ENCODE measurements at regions not wholly inside any gene's neighbourhood (a gene's known extent, or its start where the extent isn't known, plus 50 kb on each side); places are given as distances from the start of the nearest gene placed in this dataset.

- Histone ChIP-seq H3K79me1 (ENCODE audit: low read length) (no peaks in the 10 kb centered on the region), H2BK15ac (replicated peaks; ENCODE audit: low read depth) (no peak overlapping the region), H3K27ac (ENCODE audit: low read depth, low read length) (no peak overlapping the region), H2BK120ac (ENCODE audit: low read depth, low read length) (no peak overlapping the region), H3K4me2 (ENCODE audit: low read length) (no peak overlapping the region), H3K4me3 (ENCODE audit: low read length) (no peak overlapping the region), H3K4me1 (ENCODE audit: control insufficient read depth, low read depth, low read length) (peaks cover 2% of the 10 kb centered on the region), H3K56ac (ENCODE audit: low read length) (no peak overlapping the region), H3K23ac (ENCODE audit: low read length) (no peak overlapping the region), H3K79me2 (ENCODE audit: control insufficient read depth, insufficient read depth, low read length) (no peaks in the 10 kb centered on the region), H4K8ac (ENCODE audit: low read depth, low read length) (no peak overlapping the region), H3K18ac (ENCODE audit: low read length) (no peak overlapping the region), H2BK5ac (ENCODE audit: low read length) (no peak overlapping the region), H3K4ac (ENCODE audit: low read depth, low read length) (no peak overlapping the region), H3K9ac (ENCODE audit: low read length) (no peak overlapping the region), H3K36me3 (ENCODE audit: control insufficient read depth, insufficient read depth, low read length) (no peaks in the 10 kb centered on the region), H2AK5ac (ENCODE audit: low read length) (no peak overlapping the region), H3K27me3 (ENCODE audit: insufficient read depth, low read length, poor library complexity) (no peaks in the 10 kb centered on the region), H4K5ac (ENCODE audit: low read length) (no peak overlapping the region)
- WGBS (ENCODE audit: extremely low coverage, insufficient coverage, low lambda C conversion rate) = no CpG with 5 or more reads among the region's 8 CpGs
- DNase-seq = peak; percentile 59
Observed at GRCh38 chr17:73929860-73930430, 273.5 kb upstream of the RPL38 start.

GRCh38 chr17:73932216-73932749 lies 271.2 kb upstream of the RPL38 start:
- Histone ChIP-seq H3K27me3 (ENCODE audit: insufficient read depth, low read length, poor library complexity) (no peaks in the 10 kb centered on the region), H2BK5ac (ENCODE audit: low read length) (no peak overlapping the region), H3K4me1 (ENCODE audit: control insufficient read depth, low read depth, low read length) (peaks cover 2% of the 10 kb centered on the region), H3K27ac (ENCODE audit: low read depth, low read length) (no peak overlapping the region), H3K18ac (ENCODE audit: low read length) (no peak overlapping the region), H3K79me2 (ENCODE audit: control insufficient read depth, insufficient read depth, low read length) (no peaks in the 10 kb centered on the region), H3K79me1 (ENCODE audit: low read length) (no peaks in the 10 kb centered on the region), H3K4me2 (ENCODE audit: low read length) (no peak overlapping the region), H2BK120ac (ENCODE audit: low read depth, low read length) (no peak overlapping the region), H3K56ac (ENCODE audit: low read length) (no peak overlapping the region), H3K23ac (ENCODE audit: low read length) (no peak overlapping the region), H3K4ac (ENCODE audit: low read depth, low read length) (no peak overlapping the region), H2AK5ac (ENCODE audit: low read length) (no peak overlapping the region), H2BK15ac (replicated peaks; ENCODE audit: low read depth) (no peak overlapping the region), H3K9ac (ENCODE audit: low read length) (no peak overlapping the region), H3K36me3 (ENCODE audit: control insufficient read depth, insufficient read depth, low read length) (no peaks in the 10 kb centered on the region), H4K5ac (ENCODE audit: low read length) (no peak overlapping the region), H3K4me3 (ENCODE audit: low read length) (no peak overlapping the region), H4K8ac (ENCODE audit: low read depth, low read length) (no peak overlapping the region)
- no peak for DNase-seq
- no CpG with 5 or more reads among the region's 9 CpGs for WGBS (ENCODE audit: extremely low coverage, insufficient coverage, low lambda C conversion rate)

GRCh38 chr17:73933164-73933766 lies 270.2 kb upstream of the RPL38 start:
- H3K56ac ChIP-seq (ENCODE audit: low read length) = no peak overlapping the region
- DNase-seq = no peak
- no peaks in the 10 kb centered on the region for H3K36me3 ChIP-seq (ENCODE audit: control insufficient read depth, insufficient read depth, low read length)
- no peak overlapping the region for H2BK5ac ChIP-seq (ENCODE audit: low read length)
- no peaks in the 10 kb centered on the region for H3K27me3 ChIP-seq (ENCODE audit: insufficient read depth, low read length, poor library complexity)
- H3K4me2 ChIP-seq (ENCODE audit: low read length) = no peak overlapping the region
- no peak overlapping the region for H2BK120ac ChIP-seq (ENCODE audit: low read depth, low read length)
- H4K5ac ChIP-seq (ENCODE audit: low read length) = no peak overlapping the region
- no peak overlapping the region for H2AK5ac ChIP-seq (ENCODE audit: low read length)
- no peak overlapping the region for H3K9ac ChIP-seq (ENCODE audit: low read length)
- no peak overlapping the region for H4K8ac ChIP-seq (ENCODE audit: low read depth, low read length)
- H3K4ac ChIP-seq (ENCODE audit: low read depth, low read length) = no peak overlapping the region
- H3K23ac ChIP-seq (ENCODE audit: low read length) = no peak overlapping the region
- WGBS (ENCODE audit: extremely low coverage, insufficient coverage, low lambda C conversion rate) = no CpG with 5 or more reads among the region's 8 CpGs
- peaks cover 2% of the 10 kb centered on the region for H3K4me1 ChIP-seq (ENCODE audit: control insufficient read depth, low read depth, low read length)
- no peak overlapping the region for H3K18ac ChIP-seq (ENCODE audit: low read length)
- no peak overlapping the region for H3K27ac ChIP-seq (ENCODE audit: low read depth, low read length)
- H3K79me2 ChIP-seq (ENCODE audit: control insufficient read depth, insufficient read depth, low read length) = no peaks in the 10 kb centered on the region
- H3K4me3 ChIP-seq (ENCODE audit: low read length) = no peak overlapping the region
- no peak overlapping the region for H2BK15ac ChIP-seq (replicated peaks; ENCODE audit: low read depth)
- no peaks in the 10 kb centered on the region for H3K79me1 ChIP-seq (ENCODE audit: low read length)

GRCh38 chr17:73933871-73934270 lies 269.6 kb upstream of the RPL38 start:
- DNase-seq = peak; percentile 37
- Histone ChIP-seq H3K79me1 (ENCODE audit: low read length) (no peaks in the 10 kb centered on the region), H3K4me1 (ENCODE audit: control insufficient read depth, low read depth, low read length) (peaks cover 2% of the 10 kb centered on the region)

GRCh38 chr17:73934696-73935095 lies 268.8 kb upstream of the RPL38 start:
- H3K18ac ChIP-seq (ENCODE audit: low read length) = no peak overlapping the region
- no peak overlapping the region for H4K5ac ChIP-seq (ENCODE audit: low read length)
- no peak for DNase-seq

More at GRCh38 chr17:73933871-73934270, 269.6 kb upstream of the RPL38 start:
- Histone ChIP-seq H3K56ac (ENCODE audit: low read length) (no peak overlapping the region), H3K9ac (ENCODE audit: low read length) (no peak overlapping the region), H3K4me3 (ENCODE audit: low read length) (no peak overlapping the region), H3K27me3 (ENCODE audit: insufficient read depth, low read length, poor library complexity) (no peaks in the 10 kb centered on the region), H3K36me3 (ENCODE audit: control insufficient read depth, insufficient read depth, low read length) (no peaks in the 10 kb centered on the region), H2BK15ac (replicated peaks; ENCODE audit: low read depth) (no peak overlapping the region), H3K79me2 (ENCODE audit: control insufficient read depth, insufficient read depth, low read length) (no peaks in the 10 kb centered on the region), H3K4me2 (ENCODE audit: low read length) (no peak overlapping the region), H2AK5ac (ENCODE audit: low read length) (no peak overlapping the region), H3K4ac (ENCODE audit: low read depth, low read length) (no peak overlapping the region), H4K5ac (ENCODE audit: low read length) (no peak overlapping the region), H2BK120ac (ENCODE audit: low read depth, low read length) (no peak overlapping the region), H3K23ac (ENCODE audit: low read length) (no peak overlapping the region), H2BK5ac (ENCODE audit: low read length) (no peak overlapping the region), H3K18ac (ENCODE audit: low read length) (no peak overlapping the region), H4K8ac (ENCODE audit: low read depth, low read length) (no peak overlapping the region), H3K27ac (ENCODE audit: low read depth, low read length) (no peak overlapping the region)

More at GRCh38 chr17:73934696-73935095, 268.8 kb upstream of the RPL38 start:
- Histone ChIP-seq H3K4me2 (ENCODE audit: low read length) (no peak overlapping the region), H3K4me3 (ENCODE audit: low read length) (no peak overlapping the region), H3K27ac (ENCODE audit: low read depth, low read length) (no peak overlapping the region), H3K23ac (ENCODE audit: low read length) (no peak overlapping the region), H3K4me1 (ENCODE audit: control insufficient read depth, low read depth, low read length) (peaks cover 2% of the 10 kb centered on the region), H2BK120ac (ENCODE audit: low read depth, low read length) (no peak overlapping the region), H3K9ac (ENCODE audit: low read length) (no peak overlapping the region), H4K8ac (ENCODE audit: low read depth, low read length) (no peak overlapping the region), H2AK5ac (ENCODE audit: low read length) (no peak overlapping the region), H2BK15ac (replicated peaks; ENCODE audit: low read depth) (no peak overlapping the region), H3K36me3 (ENCODE audit: control insufficient read depth, insufficient read depth, low read length) (no peaks in the 10 kb centered on the region), H3K4ac (ENCODE audit: low read depth, low read length) (no peak overlapping the region), H3K79me2 (ENCODE audit: control insufficient read depth, insufficient read depth, low read length) (no peaks in the 10 kb centered on the region), H2BK5ac (ENCODE audit: low read length) (no peak overlapping the region), H3K79me1 (ENCODE audit: low read length) (no peaks in the 10 kb centered on the region), H3K56ac (ENCODE audit: low read length) (no peak overlapping the region), H3K27me3 (ENCODE audit: insufficient read depth, low read length, poor library complexity) (no peaks in the 10 kb centered on the region)
- WGBS (ENCODE audit: extremely low coverage, insufficient coverage, low lambda C conversion rate) = no CpG with 5 or more reads among the region's 2 CpGs

All from mesendoderm (in vitro differentiated cells).